ENCODE measurements at regions not wholly inside any gene's neighbourhood (a gene's known extent, or its start where the extent isn't known, plus 50 kb on each side); places are given as distances from the start of the nearest gene placed in this dataset.

- Histone ChIP-seq H3K9me3 (no peaks in the 10 kb centered on the region), H3K27ac (peak overlapping the region; percentile 79 to 83), H3K36me3 (no peaks in the 10 kb centered on the region), H3K4me1 (peaks cover 0 to 4% of the 10 kb centered on the region in 2 donors), H3K27me3 (no peaks in the 10 kb centered on the region), H3K4me3 (peak overlapping the region; percentile 36 to 42)
- TF ChIP-seq, protein P1, sequence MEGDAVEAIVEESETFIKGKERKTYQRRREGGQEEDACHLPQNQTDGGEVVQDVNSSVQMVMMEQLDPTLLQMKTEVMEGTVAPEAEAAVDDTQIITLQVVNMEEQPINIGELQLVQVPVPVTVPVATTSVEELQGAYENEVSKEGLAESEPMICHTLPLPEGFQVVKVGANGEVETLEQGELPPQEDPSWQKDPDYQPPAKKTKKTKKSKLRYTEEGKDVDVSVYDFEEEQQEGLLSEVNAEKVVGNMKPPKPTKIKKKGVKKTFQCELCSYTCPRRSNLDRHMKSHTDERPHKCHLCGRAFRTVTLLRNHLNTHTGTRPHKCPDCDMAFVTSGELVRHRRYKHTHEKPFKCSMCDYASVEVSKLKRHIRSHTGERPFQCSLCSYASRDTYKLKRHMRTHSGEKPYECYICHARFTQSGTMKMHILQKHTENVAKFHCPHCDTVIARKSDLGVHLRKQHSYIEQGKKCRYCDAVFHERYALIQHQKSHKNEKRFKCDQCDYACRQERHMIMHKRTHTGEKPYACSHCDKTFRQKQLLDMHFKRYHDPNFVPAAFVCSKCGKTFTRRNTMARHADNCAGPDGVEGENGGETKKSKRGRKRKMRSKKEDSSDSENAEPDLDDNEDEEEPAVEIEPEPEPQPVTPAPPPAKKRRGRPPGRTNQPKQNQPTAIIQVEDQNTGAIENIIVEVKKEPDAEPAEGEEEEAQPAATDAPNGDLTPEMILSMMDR (IDR thresholded peaks at IDR 0.05), result no peak
- peak; percentile 84 for DNase-seq (ENCODE audit: low spot score)
Observed at GRCh38 chr21:16588433-16588860, 858.7 kb downstream of the USP25 start.

DNA sequence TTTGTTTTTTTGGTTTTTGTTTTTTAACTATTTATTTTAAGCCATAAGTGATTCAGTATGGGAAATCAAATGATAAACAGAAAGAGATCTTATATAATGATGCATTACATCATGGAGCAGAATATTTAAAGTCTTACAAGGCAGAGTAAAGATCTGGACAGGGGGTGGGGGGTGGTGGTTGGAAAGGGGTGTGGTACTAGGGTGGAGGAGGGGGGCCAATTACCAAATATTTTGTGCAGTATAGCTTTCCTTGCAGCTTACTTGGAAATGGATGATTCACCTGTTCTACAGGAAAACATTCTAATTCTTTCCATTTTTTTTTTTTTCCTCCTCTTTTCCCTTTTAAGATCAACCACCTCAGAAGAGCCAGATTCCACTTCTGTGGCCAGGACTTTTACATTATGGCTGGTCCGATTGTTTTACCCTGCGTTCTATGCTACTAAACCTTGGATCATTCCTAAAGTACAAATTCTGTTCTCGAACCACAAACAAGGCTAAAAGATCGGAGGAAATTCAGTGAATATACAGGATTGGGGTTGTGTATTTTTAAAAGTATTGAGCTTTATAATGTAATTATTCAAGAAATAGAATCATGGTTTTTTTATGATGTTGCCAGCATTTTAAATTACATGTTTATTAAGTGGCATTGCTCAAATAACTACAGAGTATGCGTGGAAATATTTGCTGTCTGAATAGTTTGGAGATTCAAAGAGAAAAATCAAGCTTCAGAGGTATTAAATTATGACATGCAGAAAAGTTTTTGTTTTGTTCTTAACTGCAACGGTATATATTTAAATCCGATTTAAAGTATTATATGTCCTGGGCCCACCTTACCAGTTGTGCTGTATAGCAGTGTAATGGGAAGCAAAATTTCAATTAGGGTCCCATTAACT lies 859.5 kb downstream of the USP25 start:
- DNase-seq (ENCODE audit: low spot score), result no peak
- Histone ChIP-seq H3K4me1 (peaks cover 0 to 4% of the 10 kb centered on the region in 2 donors), H3K36me3 (no peaks in the 10 kb centered on the region), H3K27me3 (no peaks in the 10 kb centered on the region), H3K9me3 (no peaks in the 10 kb centered on the region), H3K4me3 (peak overlapping the region in 1 of 2 donors; percentile 42), H3K27ac (peak overlapping the region; percentile 79 to 83)
- TF ChIP-seq, protein P1 (IDR thresholded peaks at IDR 0.05), result no peak

- Histone ChIP-seq H3K27ac (no peak overlapping the region), H3K36me3 (no peaks in the 10 kb centered on the region), H3K27me3 (no peaks in the 10 kb centered on the region), H3K4me1 (peaks cover 0 to 4% of the 10 kb centered on the region in 2 donors), H3K9me3 (no peaks in the 10 kb centered on the region), H3K4me3 (no peak overlapping the region)
- TF ChIP-seq, protein P1 (IDR thresholded peaks at IDR 0.05), result no peak
- no peak for DNase-seq (ENCODE audit: low spot score)
Observed at GRCh38 chr21:16590186-16590585, 860.4 kb downstream of the USP25 start.

- Histone ChIP-seq H3K4me3 (no peak overlapping the region), H3K27me3 (no peaks in the 10 kb centered on the region), H3K9me3 (no peaks in the 10 kb centered on the region), H3K27ac (no peak overlapping the region), H3K36me3 (no peaks in the 10 kb centered on the region), H3K4me1 (peaks cover 0 to 4% of the 10 kb centered on the region in 2 donors)
- no peak for DNase-seq (ENCODE audit: low spot score)
- TF ChIP-seq, protein P1 (IDR thresholded peaks at IDR 0.05), result no peak
Observed at GRCh38 chr21:16590641-16591292, 861.0 kb downstream of the USP25 start.

DNA sequence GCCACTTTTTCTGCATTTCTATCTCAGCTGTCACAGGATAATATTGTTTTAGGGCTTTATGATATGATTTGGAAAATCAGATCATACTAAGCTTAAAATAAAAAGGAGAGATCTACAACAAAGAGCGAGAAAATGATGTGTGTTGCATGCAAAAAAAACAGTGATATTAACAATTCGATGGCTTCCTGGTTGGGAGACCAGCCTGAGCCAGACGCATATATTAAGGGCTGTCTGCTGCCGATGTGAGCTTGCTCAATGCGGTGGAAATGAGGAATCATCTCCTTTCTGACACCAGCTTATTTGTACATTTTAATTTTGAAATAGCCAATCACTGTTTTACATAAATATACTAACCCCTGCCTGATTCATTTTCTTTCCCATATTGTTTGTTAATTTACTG lies 862.6 kb downstream of the USP25 start:
- no peak for DNase-seq (ENCODE audit: low spot score)
- TF ChIP-seq, protein P1 (IDR thresholded peaks at IDR 0.05), result no peak
- no peak overlapping the region for H3K27ac ChIP-seq
- no peak overlapping the region for H3K4me3 ChIP-seq
- no peaks in the 10 kb centered on the region for H3K36me3 ChIP-seq
- H3K9me3 ChIP-seq, result no peaks in the 10 kb centered on the region
- H3K27me3 ChIP-seq, result no peaks in the 10 kb centered on the region
- H3K4me1 ChIP-seq, result peaks cover 0 to under 1% of the 10 kb centered on the region in 2 donors
